Caco-2 (cell line): ENCODE measurements at regions not wholly inside any gene's neighbourhood (a gene's known extent, or its start where the extent isn't known, plus 50 kb on each side); places are given as distances from the start of the nearest gene placed in this dataset.

ENCODE experiments used
- BruUV-seq: library from RNA; stranded (reverse); fragments of 400-500 nt; replicated peaks from 2 replicates; lab custom pipeline; 2021; lab: Mats Ljungman, UMichigan
- CTCF ChIA-PET: fragments of 300-600 bp; sonication (Branson Sonifier 250); formaldehyde crosslinking; loops from one replicate; lab custom pipeline; 2022; ENCODE audit warnings: antibody characterized with exemption; lab: Charles Lee
- POLR2A ChIA-PET: fragments of 300-600 bp; sonication (Branson Sonifier 250); formaldehyde crosslinking; loops from one replicate; lab custom pipeline; 2022; ENCODE audit warnings: antibody characterized with exemption; lab: Charles Lee
- DNase-seq, 2 experiments: peaks; one replicate each; pipeline versions ENCODE4 v3.0.0 to v3.0.0-alpha.2; 2020 to 2022
- H3K27me3 ChIP-seq: replicated peaks from 2 replicates; pipeline ENCODE4 v1.6.0; 2011; ENCODE audit warnings: low read length; ENCODE audit not compliant: control insufficient read depth, insufficient read depth
- H3K36me3 ChIP-seq: 2 replicates; pipeline ENCODE4 v1.5.1; 2011; ENCODE audit warnings: low read length; ENCODE audit not compliant: control insufficient read depth, insufficient read depth
- H3K4me1 ChIP-seq: fragments of 250-450 bp; sonication (Bioruptor Pico); 2 replicates; pipeline ENCODE4 v1.5.1; 2020; ENCODE audit warnings: mild to moderate bottlenecking
- H3K4me3 ChIP-seq: 2 replicates; pipeline ENCODE4 v1.5.1; 2011; ENCODE audit warnings: low read depth, mild to moderate bottlenecking, control low read depth, low read length
- H3K9me3 ChIP-seq: fragments of 250-450 bp; sonication (Bioruptor Pico); 2 replicates; pipeline ENCODE4 v1.5.1; 2020; ENCODE audit warnings: mild to moderate bottlenecking, moderate library complexity
- H3K27ac Mint-ChIP-seq: one replicate; pipeline ENCODE4 v1.8.0; 2022; ENCODE audit warnings: mixed read lengths; ENCODE audit not compliant: unreplicated experiment
- H3K27me3 Mint-ChIP-seq: one replicate; pipeline ENCODE4 v1.8.0; 2022; ENCODE audit warnings: mixed read lengths; ENCODE audit not compliant: insufficient read depth, unreplicated experiment
- H3K36me3 Mint-ChIP-seq: one replicate; pipeline ENCODE4 v1.8.0; 2022; ENCODE audit warnings: mild to moderate bottlenecking, mixed read lengths; ENCODE audit not compliant: insufficient read depth, unreplicated experiment
- H3K4me1 Mint-ChIP-seq: one replicate; pipeline ENCODE4 v1.8.0; 2022; ENCODE audit warnings: low read depth, mixed read lengths; ENCODE audit not compliant: unreplicated experiment
- H3K4me3 Mint-ChIP-seq: one replicate; pipeline ENCODE4 v1.8.0; 2022; ENCODE audit warnings: mild to moderate bottlenecking, moderate library complexity, mixed read lengths; ENCODE audit not compliant: unreplicated experiment
- H3K9me3 Mint-ChIP-seq: one replicate; pipeline ENCODE4 v1.8.0; 2022; ENCODE audit warnings: mixed read lengths; ENCODE audit not compliant: unreplicated experiment
- intact Hi-C: fragments of 100-400 bp; cut with micrococcal nuclease; formaldehyde crosslinking; loops from one replicate; pipeline ENCODE4 v1.10.0; 2022; ENCODE audit not compliant: unreplicated experiment
- TF ChIP-seq, protein P1 (sequence below), 2 experiments: fragments of 200-600 bp in 1 of 2; IDR thresholded peaks; 1 replicate in 1 of 2; 2 replicates in 1 of 2; pipeline versions ENCODE4 v1.5.1 to v1.8.0; 2011 to 2022; ENCODE audit warnings: antibody characterized with exemption in 1 of 2, control low read depth in 1 of 2, inconsistent platforms in 1 of 2, low read depth in 1 of 2, low read length in 1 of 2, mild to moderate bottlenecking in 1 of 2, moderate library complexity in 1 of 2; ENCODE audit not compliant: insufficient read depth in 1 of 2, severe bottlenecking in 1 of 2, unreplicated experiment in 1 of 2

- TF ChIP-seq, protein P1, sequence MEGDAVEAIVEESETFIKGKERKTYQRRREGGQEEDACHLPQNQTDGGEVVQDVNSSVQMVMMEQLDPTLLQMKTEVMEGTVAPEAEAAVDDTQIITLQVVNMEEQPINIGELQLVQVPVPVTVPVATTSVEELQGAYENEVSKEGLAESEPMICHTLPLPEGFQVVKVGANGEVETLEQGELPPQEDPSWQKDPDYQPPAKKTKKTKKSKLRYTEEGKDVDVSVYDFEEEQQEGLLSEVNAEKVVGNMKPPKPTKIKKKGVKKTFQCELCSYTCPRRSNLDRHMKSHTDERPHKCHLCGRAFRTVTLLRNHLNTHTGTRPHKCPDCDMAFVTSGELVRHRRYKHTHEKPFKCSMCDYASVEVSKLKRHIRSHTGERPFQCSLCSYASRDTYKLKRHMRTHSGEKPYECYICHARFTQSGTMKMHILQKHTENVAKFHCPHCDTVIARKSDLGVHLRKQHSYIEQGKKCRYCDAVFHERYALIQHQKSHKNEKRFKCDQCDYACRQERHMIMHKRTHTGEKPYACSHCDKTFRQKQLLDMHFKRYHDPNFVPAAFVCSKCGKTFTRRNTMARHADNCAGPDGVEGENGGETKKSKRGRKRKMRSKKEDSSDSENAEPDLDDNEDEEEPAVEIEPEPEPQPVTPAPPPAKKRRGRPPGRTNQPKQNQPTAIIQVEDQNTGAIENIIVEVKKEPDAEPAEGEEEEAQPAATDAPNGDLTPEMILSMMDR (IDR thresholded peaks at IDR 0.05; ENCODE audit: insufficient read depth in 1 of 2, low read depth in 1 of 2, low read length in 1 of 2, severe bottlenecking in 1 of 2, unreplicated experiment in 1 of 2): no peak
- Mint-ChIP-seq H3K36me3 (no peaks in the 10 kb centered on the region), H3K27ac (no peak overlapping the region), H3K27me3 (no peaks in the 10 kb centered on the region), H3K9me3 (no peaks in the 10 kb centered on the region), H3K4me3 (no peak overlapping the region), H3K4me1 (peaks cover 8% of the 10 kb centered on the region)
- H3K4me1 ChIP-seq: no peaks in the 10 kb centered on the region
- BruUV-seq: no TSS peak
- POLR2A ChIA-PET: no interaction called here
- intact Hi-C loops: no loop called here
- no peaks in the 10 kb centered on the region for H3K27me3 ChIP-seq
- no peak overlapping the region for H3K4me3 ChIP-seq
- DNase-seq: no peak
- H3K36me3 ChIP-seq: no peaks in the 10 kb centered on the region
- CTCF ChIA-PET: no interaction called here
- H3K9me3 ChIP-seq: no peaks in the 10 kb centered on the region
Measured at GRCh38 chr2:19775838-19776237, 125.9 kb downstream of the TTC32 start.

GRCh38 chr2:19775315-19775714 lies 126.5 kb downstream of the TTC32 start:
- TF ChIP-seq, protein P1 (IDR thresholded peaks at IDR 0.05; ENCODE audit: insufficient read depth in 1 of 2, low read depth in 1 of 2, low read length in 1 of 2, severe bottlenecking in 1 of 2, unreplicated experiment in 1 of 2): no peak
- H3K36me3 ChIP-seq: no peaks in the 10 kb centered on the region
- H3K9me3 ChIP-seq: no peaks in the 10 kb centered on the region
- Mint-ChIP-seq H3K9me3 (no peaks in the 10 kb centered on the region), H3K27ac (no peak overlapping the region), H3K27me3 (no peaks in the 10 kb centered on the region), H3K4me3 (no peak overlapping the region), H3K4me1 (peaks cover 8% of the 10 kb centered on the region), H3K36me3 (no peaks in the 10 kb centered on the region)
- H3K27me3 ChIP-seq: no peaks in the 10 kb centered on the region
- ChIA-PET CTCF (no interaction called here), POLR2A (no interaction called here)
- intact Hi-C loops: no loop called here
- H3K4me1 ChIP-seq: no peaks in the 10 kb centered on the region
- H3K4me3 ChIP-seq: no peak overlapping the region
- BruUV-seq: no TSS peak
- no peak for DNase-seq

DNA sequence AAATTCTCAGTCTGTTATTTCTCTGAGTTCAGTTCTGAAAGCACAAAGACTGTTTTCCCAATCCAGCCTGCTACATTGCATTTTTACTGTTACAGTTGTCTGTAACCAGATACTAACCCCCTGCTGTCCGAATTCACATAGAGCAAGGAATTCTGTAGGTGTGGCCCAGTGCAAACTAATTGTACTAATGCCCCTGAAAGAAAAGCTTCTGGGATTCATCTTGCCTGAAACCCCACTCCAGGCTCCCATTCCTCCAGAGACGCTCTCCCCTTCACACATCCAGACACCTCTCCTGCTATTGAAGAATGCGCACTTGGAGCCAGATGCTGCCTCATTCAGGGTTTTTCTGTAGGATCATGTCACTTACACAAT lies 127.0 kb downstream of the TTC32 start:
- no peaks in the 10 kb centered on the region for H3K9me3 ChIP-seq
- no peaks in the 10 kb centered on the region for H3K27me3 ChIP-seq
- no peaks in the 10 kb centered on the region for H3K36me3 ChIP-seq
- no peak overlapping the region for H3K4me3 ChIP-seq
- Mint-ChIP-seq H3K4me3 (no peak overlapping the region), H3K27ac (no peak overlapping the region), H3K36me3 (no peaks in the 10 kb centered on the region), H3K27me3 (peaks cover 3% of the 10 kb centered on the region), H3K9me3 (no peaks in the 10 kb centered on the region), H3K4me1 (peaks cover 8% of the 10 kb centered on the region)
- ChIA-PET CTCF (no interaction called here), POLR2A (no interaction called here)
- H3K4me1 ChIP-seq: no peaks in the 10 kb centered on the region
- TF ChIP-seq, protein P1 (IDR thresholded peaks at IDR 0.05; ENCODE audit: insufficient read depth in 1 of 2, low read depth in 1 of 2, low read length in 1 of 2, severe bottlenecking in 1 of 2, unreplicated experiment in 1 of 2): no peak
- BruUV-seq: no TSS peak
- intact Hi-C loops: no loop called here
- no peak for DNase-seq
